Right ventricle myocardium inferior (tissue), 1 donor: ENCODE measurements at regions not wholly inside any gene's neighbourhood (a gene's known extent, or its start where the extent isn't known, plus 50 kb on each side); places are given as distances from the start of the nearest gene placed in this dataset.
A peak's percentile ranks its signal among the peaks of the same experiment; 100 is the strongest.

ENCODE experiments used
- ATAC-seq: fragments of 200-7000 bp; cut with Tn5 transposase; one replicate; pipeline ENCODE4 v1.9.1; 2020; ENCODE audit warnings: mild to moderate bottlenecking, moderate library complexity
- DNase-seq: peaks from one replicate; pipeline ENCODE4 v3.0.0; 2021; ENCODE audit errors: missing footprints
- intact Hi-C: fragments of 100-400 bp; cut with DNase I; formaldehyde crosslinking; loops from one replicate; pipeline ENCODE4 v1.11.0; 2022
- donor health status: DM: no; HTN: yes; CAD: no; lungs with severe emphysema.

GRCh38 chr13:53141336-53141735 lies 112.7 kb downstream of the OLFM4 start:
- ATAC-seq (no peak), DNase-seq (no peak)
- intact Hi-C loops = no loop called here

GRCh38 chr13:53142306-53142705 lies 113.7 kb downstream of the OLFM4 start:
- no peak for DNase-seq
- intact Hi-C loops = no loop called here
- no peak for ATAC-seq

GRCh38 chr13:53143757-53144339 lies 115.2 kb downstream of the OLFM4 start:
- intact Hi-C loops = no loop called here
- ATAC-seq (no peak), DNase-seq (no peak)

- ATAC-seq (no peak), DNase-seq (no peak)
- intact Hi-C loops = no loop called here
Measured at GRCh38 chr13:53144826-53145225, 116.2 kb downstream of the OLFM4 start.

- no peak for ATAC-seq
- DNase-seq = no peak
- intact Hi-C loops = loop anchor here (5.0 kb wide), 1 partner anchor 183 kb away; no protein-coding TSS in a partner anchor
Measured at GRCh38 chr13:53150568-53150967, 122.0 kb downstream of the OLFM4 start.

- no peak for DNase-seq
- intact Hi-C loops = loop anchor here (5.0 kb wide), 1 partner anchor 184 kb away; no protein-coding TSS in a partner anchor
- ATAC-seq = peak; percentile 44
Measured at GRCh38 chr13:53151336-53152056, 122.9 kb downstream of the OLFM4 start.

- intact Hi-C loops = loop anchor here (5.0 kb wide), 1 partner anchor 185 kb away; no protein-coding TSS in a partner anchor
- ATAC-seq (peak; percentile 3), DNase-seq (no peak)
Measured at GRCh38 chr13:53152057-53152421, 123.4 kb downstream of the OLFM4 start.

- ATAC-seq (no peak), DNase-seq (no peak)
- intact Hi-C loops = no loop called here
Measured at GRCh38 chr13:53158201-53158600, 129.6 kb downstream of the OLFM4 start.

GRCh38 chr13:53159431-53159830 lies 130.8 kb downstream of the OLFM4 start:
- ATAC-seq (no peak), DNase-seq (no peak)
- intact Hi-C loops = no loop called here

- ATAC-seq = no peak
- intact Hi-C loops = no loop called here
- no peak for DNase-seq
Measured at GRCh38 chr13:53160211-53160610, 131.6 kb downstream of the OLFM4 start.

- intact Hi-C loops = no loop called here
- no peak for ATAC-seq
- no peak for DNase-seq
Measured at GRCh38 chr13:53161251-53161650, 132.6 kb downstream of the OLFM4 start.

GRCh38 chr13:53165261-53165660 lies 136.6 kb downstream of the OLFM4 start:
- ATAC-seq = no peak
- DNase-seq = no peak
- intact Hi-C loops = no loop called here

- ATAC-seq (no peak), DNase-seq (no peak)
Measured at GRCh38 chr13:53167561-53167960, 138.9 kb downstream of the OLFM4 start.

GRCh38 chr13:53170910-53171309 lies 142.3 kb downstream of the OLFM4 start:
- ATAC-seq (no peak), DNase-seq (no peak)
- intact Hi-C loops = no loop called here

More at GRCh38 chr13:53167561-53167960, 138.9 kb downstream of the OLFM4 start:
- intact Hi-C loops = no loop called here

- DNase-seq = no peak
- intact Hi-C loops = no loop called here
- ATAC-seq = peak; percentile 64
Measured at GRCh38 chr13:53174545-53174944, 145.9 kb downstream of the OLFM4 start.

GRCh38 chr13:53180684-53181083 lies 152.1 kb downstream of the OLFM4 start:
- DNase-seq (no peak), ATAC-seq (no peak)
- intact Hi-C loops = no loop called here

- DNase-seq (no peak), ATAC-seq (no peak)
- intact Hi-C loops = no loop called here
Measured at GRCh38 chr13:53182724-53183123, 154.1 kb downstream of the OLFM4 start.

GRCh38 chr13:53188120-53188519 lies 159.5 kb downstream of the OLFM4 start:
- intact Hi-C loops = no loop called here
- ATAC-seq (no peak), DNase-seq (no peak)

GRCh38 chr13:53189162-53189561 lies 160.5 kb downstream of the OLFM4 start:
- ATAC-seq (no peak), DNase-seq (no peak)
- intact Hi-C loops = no loop called here

GRCh38 chr13:53191091-53191490 lies 162.5 kb downstream of the OLFM4 start:
- no peak for DNase-seq
- intact Hi-C loops = no loop called here
- ATAC-seq = no peak

- intact Hi-C loops = no loop called here
- ATAC-seq (no peak), DNase-seq (no peak)
Measured at GRCh38 chr13:53197424-53197823, 168.8 kb downstream of the OLFM4 start.
